Myocyte (in vitro differentiated cells): ENCODE measurements at regions not wholly inside any gene's neighbourhood (a gene's known extent, or its start where the extent isn't known, plus 50 kb on each side); places are given as distances from the start of the nearest gene placed in this dataset.
A peak's percentile ranks its signal among the peaks of the same experiment; 100 is the strongest.

ENCODE experiments used
- DNase-seq: peaks from one replicate; pipeline ENCODE4 v3.0.0-alpha.2; 2012; ENCODE audit warnings: low read depth

DNA sequence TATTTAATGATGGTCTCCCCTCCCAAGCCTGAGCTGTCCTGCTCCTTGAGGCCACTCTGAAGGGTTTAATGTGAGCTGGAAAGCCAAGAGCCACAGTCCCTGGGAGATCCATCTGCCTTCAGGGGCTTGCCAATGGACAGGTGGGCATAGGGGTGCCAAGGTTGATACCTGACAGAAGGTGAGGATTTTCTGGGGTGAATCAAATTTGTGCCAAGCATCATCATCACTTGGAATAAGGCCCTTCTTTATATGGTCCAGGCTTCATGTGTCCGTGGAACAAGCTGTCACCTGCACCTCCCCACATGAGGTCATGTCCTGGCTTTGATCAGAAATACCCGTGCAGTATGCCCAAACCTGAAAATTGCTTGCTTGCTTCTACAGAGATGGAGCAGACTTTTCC lies 71.9 kb upstream of the CTNNB1 start:
- DNase-seq, result no peak

DNA sequence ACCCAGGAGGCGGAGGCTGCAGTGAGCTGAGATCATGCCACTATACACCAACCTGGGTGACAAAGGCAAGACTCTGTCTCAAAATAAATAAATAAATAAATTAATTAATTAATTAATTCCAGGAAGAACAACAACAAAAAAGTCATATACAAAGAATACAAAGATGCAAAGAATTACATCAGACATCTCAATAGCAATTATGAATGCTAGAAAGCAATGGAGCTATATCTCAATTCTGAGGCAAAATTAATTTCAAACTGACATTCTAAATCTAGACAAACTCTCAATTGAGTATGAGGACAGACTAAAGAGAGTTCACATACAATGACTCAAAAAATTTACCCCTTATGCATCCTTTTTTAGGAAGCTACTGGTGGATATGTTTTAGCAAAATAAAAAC lies 69.6 kb upstream of the CTNNB1 start:
- DNase-seq, result no peak

DNA sequence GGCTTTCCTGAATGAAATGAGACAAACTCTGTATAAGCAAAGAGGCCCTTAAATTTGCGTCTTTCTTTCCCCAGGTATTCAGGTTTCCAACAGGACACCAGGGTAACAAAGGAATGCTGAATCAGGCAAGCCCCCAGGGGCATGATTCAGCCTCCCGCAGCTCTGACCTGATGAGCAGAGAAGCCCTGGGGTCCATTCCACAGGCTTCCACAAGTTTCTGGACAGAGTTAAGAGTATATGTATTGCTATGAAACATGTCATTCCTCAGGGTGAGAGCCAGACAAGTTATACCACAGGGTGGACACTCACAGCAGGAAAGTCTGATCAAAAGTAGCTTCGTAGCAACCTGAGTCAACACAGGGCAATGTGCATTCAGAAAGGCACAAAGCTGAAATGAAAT lies 68.1 kb upstream of the CTNNB1 start:
- DNase-seq, result no peak

DNA sequence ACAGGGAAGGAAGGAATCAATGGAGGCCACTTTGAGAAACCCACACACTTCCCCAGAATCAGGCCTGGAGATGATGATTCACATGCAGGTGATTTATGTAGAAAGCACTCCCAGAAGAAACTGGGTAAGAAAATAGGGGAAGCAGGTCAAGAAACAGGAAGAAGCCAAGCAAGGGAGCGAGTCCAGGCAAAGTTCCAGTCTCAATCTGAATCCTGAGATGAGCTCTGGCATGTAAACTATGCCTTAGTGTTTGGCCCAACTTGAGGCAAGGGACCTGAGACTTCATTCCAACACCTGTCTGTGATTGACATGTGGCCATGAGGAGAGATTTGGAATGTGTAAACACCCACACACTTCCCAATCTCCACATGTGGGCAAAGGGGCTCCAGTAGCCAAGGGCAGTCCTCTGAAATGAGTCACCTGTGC lies 61.6 kb upstream of the CTNNB1 start:
- peak; percentile 48 for DNase-seq

DNA sequence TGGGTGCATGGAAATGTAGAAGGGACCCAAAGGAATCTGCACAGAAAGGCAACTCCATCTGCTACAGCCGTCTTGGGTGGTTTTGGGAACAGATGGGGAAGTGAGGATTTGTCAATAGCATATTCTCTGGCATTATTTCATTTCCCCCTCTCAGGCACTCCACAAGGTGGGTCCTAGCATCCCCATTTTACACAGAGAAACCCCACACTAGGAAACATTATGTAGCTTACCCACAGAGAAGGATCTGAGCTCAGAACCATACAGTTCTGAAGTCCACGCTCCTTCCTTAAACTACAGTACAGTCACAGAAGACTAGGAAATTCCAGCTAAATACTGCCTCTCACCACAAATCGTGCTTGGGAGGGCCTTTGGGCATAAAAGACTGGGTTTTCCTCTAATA lies 61.2 kb upstream of the CTNNB1 start:
- no peak for DNase-seq

DNA sequence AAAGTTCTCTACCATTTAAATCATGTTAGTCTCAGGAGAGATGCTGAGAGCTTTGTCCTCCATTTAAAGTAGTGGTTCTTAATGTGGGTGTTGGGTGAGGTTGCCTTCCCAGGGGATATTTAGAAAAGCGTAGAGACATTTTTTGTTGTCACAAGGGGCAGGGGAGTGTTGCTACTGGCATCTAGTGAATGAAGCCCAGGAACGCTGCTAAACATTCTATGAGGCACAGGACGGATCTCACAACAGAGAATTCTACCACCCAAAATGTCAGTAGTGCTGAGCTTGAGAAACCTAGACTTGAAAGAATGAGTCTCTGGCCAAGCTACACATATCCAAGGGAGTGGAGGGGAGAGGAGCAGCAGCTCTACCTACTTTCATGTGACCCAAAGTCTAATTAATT lies 60.7 kb upstream of the CTNNB1 start:
- no peak for DNase-seq

DNA sequence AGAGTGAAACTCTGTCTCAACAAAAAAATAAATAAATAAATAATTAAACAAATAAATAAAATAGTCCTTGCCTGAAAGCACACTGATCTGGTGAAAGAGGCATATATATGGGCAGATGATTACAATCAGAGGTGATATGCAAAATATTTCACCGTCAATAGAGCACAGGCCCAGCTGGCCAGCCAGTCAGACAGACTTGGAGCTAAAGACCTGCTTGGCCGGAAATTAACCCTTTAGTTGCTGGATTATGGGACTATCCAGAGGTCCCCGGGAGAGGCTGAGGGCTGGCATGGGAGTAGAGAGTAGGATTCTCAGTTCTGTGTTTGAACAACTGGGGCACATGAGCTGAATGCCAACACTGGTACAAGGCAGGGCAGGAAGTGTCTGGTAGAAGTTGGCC lies 59.1 kb upstream of the CTNNB1 start:
- no peak for DNase-seq

DNA sequence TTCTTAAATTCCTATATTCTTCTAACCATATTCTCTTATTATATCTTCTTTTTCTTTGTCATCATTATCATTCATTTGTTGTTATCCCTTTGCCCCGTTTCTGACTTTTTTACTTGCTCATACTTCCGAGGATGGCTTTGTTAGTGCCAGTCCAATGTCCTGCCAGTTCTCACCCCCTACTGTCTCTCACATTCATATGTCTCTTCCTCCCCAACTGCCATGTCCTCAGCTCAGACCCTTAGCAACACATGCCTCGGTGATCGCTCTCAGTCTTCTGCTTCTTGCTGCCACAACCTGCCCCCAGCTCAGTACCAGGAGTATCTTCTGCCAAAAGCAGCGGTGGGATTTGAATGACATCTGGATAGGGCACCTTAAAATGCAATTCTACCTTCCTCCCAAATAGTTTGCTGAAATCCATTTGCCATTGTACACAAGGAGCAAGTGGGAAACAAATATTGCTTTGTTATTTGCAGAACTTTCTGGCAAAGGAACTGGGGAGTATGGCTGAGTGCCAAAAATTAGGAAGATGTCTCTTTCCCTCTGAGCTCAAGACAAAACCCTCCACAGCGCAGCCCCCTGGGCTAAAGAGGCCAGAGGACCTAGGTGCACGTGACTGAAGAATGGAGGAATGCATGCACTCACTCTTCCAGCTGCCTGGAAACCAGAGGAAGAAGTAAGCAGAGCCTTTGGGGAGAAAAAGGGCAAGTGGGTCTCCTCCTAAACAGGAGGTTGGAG lies 57.7 kb upstream of the CTNNB1 start:
- no peak for DNase-seq

DNA sequence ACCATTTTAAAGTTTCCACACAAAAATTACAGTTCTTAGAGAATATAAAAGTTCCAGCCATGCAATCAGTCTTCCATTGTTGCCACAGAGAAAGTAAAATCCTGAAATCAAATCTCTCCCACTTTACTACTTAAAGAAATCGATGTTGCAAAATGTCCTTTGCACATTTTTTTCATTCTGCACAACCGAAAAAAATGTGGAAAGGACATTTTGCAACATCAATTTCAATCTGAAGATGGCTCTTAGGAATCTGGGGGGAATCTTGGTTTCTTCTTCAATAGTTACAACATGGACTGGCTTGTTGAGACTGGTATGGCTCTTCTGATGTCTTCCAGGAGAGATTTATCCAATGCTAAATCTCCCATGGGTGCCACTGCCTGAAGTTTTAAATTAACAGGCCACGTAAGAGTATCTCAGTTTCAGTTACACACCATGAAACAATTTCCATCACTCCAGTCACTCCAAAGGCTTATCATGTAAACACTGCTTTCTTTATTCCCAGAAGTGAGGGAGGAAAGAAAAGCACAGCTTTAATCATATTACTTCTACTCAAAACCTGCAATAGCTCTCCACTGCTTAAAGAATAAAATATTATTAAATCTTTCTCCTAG lies 55.8 kb upstream of the CTNNB1 start:
- DNase-seq, result no peak

DNA sequence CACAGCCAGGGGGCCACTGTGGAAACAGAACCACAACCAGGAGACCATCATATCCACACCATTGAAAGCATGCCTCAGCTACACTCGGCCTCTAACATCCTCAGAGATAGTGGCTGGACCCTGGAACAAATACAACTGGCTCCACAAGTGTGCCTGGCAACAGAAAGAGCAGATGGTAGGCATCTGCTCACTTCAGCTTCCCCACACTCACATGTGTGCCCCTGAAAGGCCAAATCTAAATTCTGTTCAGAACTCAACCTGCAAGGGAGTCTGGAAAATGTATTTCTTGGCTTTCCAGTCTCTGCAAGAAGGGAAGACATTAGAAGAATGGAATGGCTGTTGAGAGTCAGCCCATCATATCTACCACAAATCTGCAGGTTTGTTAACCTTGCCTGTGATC lies 54.7 kb upstream of the CTNNB1 start:
- no peak for DNase-seq

DNA sequence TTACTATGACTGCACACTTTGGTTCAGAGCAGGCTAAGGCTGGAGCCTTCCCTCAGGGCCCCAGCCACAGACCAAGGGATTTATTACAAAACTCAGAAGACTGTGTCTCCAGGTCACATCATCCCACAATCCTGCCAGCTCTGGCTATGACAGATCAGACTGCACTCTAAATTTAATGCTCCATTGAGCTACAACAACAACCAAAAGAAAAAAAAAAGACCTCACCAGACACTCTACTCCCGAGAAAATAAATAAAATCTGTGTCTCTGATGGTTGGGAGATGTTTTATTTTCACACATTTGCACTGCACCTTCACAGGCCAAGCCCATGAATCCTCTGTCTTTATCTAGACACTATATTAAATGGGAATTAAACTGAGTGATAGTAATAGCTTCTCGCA lies 50.8 kb upstream of the CTNNB1 start:
- peak; percentile 29 for DNase-seq

DNA sequence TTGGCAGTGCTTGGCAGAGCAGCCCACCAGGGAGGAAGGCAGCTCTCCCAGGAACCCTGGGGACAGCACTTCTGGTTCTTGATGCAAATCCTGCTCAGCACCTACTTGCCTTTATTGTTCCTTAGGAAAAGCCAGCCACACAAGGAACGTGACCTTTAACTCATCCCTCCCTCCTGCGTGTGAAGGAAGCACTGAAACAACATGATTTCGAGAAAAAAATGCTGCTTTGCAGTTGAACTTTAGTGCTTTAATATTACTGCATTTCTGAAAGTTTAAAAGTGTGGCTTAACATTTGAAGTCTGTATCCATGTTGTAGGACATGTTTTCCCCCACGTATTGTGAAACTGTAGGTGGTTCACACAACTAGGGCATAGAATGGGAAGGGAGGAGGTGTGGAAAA lies 50.4 kb upstream of the CTNNB1 start:
- DNase-seq, result no peak
